ENCODE measurements at regions not wholly inside any gene's neighbourhood (a gene's known extent, or its start where the extent isn't known, plus 50 kb on each side); places are given as distances from the start of the nearest gene placed in this dataset.

DNA sequence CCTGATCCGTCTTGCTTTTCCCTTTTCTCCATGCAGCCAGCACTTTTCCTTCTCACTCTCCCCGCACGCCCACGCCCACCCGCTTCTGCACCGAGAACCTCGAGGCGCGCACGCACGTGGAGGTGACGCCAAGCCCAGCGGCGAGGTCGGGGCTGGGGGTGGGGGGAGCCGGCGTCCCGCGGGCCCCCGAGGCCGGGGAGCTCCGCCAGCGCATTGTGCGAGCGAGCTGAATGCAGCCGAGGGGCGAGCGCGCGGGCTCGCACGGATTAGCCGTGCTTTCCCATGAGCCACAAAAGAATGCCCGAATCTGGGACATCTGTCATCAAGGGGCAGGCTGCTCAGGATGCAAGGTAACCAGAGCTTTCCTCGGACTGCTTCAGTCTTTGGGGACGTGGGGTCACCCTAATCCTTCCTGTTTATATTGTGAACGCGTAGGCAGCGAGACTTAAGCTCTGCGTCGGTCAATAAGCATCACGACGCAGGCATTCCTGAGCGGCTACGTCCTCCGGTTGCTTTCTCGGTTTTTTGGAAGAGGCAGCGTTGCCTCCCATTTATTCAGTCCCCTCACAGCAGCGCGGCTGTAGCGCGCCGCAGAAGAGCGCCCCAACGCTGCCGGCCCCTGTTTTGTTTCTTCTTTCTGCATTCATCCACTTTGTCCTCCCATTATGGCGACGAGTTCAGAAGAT lies 67.3 kb upstream of the AKT3 start:
- CTCF ChIA-PET: no interaction called here
- 28% methylated on average over 52 of the region's 58 CpGs for WGBS (ENCODE audit: insufficient coverage, insufficient replicate concordance, low lambda C conversion rate, missing lambda C conversion rate)

More for the DNA sequence above, 67.3 kb upstream of the AKT3 start:
- Histone ChIP-seq H2AFZ (ENCODE audit: control insufficient read depth, low read depth, low read length) (no peak overlapping the region), H3K27ac (ENCODE audit: control insufficient read depth, insufficient read depth) (no peak overlapping the region), H3K4me1 (ENCODE audit: control insufficient read depth, insufficient read depth, low read length) (no peaks in the 10 kb centered on the region), H4K20me1 (ENCODE audit: control insufficient read depth, insufficient read depth) (no peaks in the 10 kb centered on the region), H3K36me3 (ENCODE audit: control insufficient read depth in 2 of 2, insufficient read depth in 2 of 2, low read length in 1 of 2) (no peaks in the 10 kb centered on the region), H3K79me2 (ENCODE audit: control insufficient read depth, insufficient read depth, low read length) (no peaks in the 10 kb centered on the region), H3K4me2 (ENCODE audit: control insufficient read depth, insufficient read depth) (peak overlapping the region; percentile 10), H3K9ac (ENCODE audit: control insufficient read depth, insufficient read depth, low read length) (no peak overlapping the region), H3K4me3 (no peak overlapping the region; the same call in 1 of the 2 replicates), H3K9me3 (replicated peaks; ENCODE audit: control insufficient read depth, insufficient read depth, low read length) (no peaks in the 10 kb centered on the region), H3K27me3 (replicated peaks in 1 of 2; ENCODE audit: control insufficient read depth in 2 of 2, insufficient read depth in 2 of 2, low read length in 1 of 2) (peaks cover 3 to 10% of the 10 kb centered on the region in 2 experiments; a peak in 2 of 4 replicates)
- intact Hi-C loops (cut with micrococcal nuclease; ENCODE audit: unreplicated experiment) (no loop called here), in situ Hi-C loops (cut with MboI) (no loop called here)
- DNase-seq (ENCODE audit: low read depth, low spot score): no peak
- SMC1A ChIA-PET (ENCODE audit: uncharacterized antibody, unreplicated experiment): no interaction called here
- no peak for ATAC-seq
- no peak for FAIRE-seq
- no TSS peak for BruUV-seq (replicated peaks)
- POLR2A ChIA-PET: interaction anchor here (0.6 kb wide), 1 partner anchor 374 kb away, joined by 3 read pairs; no protein-coding TSS in a partner anchor
- RAD21 ChIA-PET (ENCODE audit: unreplicated experiment): no interaction called here
- TF ChIP-seq FOXM1 (IDR thresholded peaks at IDR 0.05; ENCODE audit: low read depth, low read length): no peak
- no peak for TF ChIP-seq PAX5 (IDR thresholded peaks at IDR 0.05; ENCODE audit: borderline replicate concordance, low read depth, low read length)
- TF ChIP-seq, protein P1, sequence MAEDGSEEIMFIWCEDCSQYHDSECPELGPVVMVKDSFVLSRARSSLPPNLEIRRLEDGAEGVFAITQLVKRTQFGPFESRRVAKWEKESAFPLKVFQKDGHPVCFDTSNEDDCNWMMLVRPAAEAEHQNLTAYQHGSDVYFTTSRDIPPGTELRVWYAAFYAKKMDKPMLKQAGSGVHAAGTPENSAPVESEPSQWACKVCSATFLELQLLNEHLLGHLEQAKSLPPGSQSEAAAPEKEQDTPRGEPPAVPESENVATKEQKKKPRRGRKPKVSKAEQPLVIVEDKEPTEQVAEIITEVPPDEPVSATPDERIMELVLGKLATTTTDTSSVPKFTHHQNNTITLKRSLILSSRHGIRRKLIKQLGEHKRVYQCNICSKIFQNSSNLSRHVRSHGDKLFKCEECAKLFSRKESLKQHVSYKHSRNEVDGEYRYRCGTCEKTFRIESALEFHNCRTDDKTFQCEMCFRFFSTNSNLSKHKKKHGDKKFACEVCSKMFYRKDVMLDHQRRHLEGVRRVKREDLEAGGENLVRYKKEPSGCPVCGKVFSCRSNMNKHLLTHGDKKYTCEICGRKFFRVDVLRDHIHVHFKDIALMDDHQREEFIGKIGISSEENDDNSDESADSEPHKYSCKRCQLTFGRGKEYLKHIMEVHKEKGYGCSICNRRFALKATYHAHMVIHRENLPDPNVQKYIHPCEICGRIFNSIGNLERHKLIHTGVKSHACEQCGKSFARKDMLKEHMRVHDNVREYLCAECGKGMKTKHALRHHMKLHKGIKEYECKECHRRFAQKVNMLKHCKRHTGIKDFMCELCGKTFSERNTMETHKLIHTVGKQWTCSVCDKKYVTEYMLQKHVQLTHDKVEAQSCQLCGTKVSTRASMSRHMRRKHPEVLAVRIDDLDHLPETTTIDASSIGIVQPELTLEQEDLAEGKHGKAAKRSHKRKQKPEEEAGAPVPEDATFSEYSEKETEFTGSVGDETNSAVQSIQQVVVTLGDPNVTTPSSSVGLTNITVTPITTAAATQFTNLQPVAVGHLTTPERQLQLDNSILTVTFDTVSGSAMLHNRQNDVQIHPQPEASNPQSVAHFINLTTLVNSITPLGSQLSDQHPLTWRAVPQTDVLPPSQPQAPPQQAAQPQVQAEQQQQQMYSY (CRISPR knock-in tag; IDR thresholded peaks at IDR 0.05): no peak
- TF ChIP-seq ZZZ3 (IDR thresholded peaks at IDR 0.05; ENCODE audit: control insufficient read depth, insufficient read length, low read depth): no peak
- TF ChIP-seq RCOR1 (conservative IDR thresholded peaks at IDR 0.05; ENCODE audit: low read depth, low read length): no peak
- no peak for TF ChIP-seq SUZ12 (IDR thresholded peaks at IDR 0.05; ENCODE audit: unreplicated experiment)
- TF ChIP-seq POLR2AphosphoS2 (IDR thresholded peaks at IDR 0.05; ENCODE audit: low read depth, low read length): no peak
- TF ChIP-seq, protein P2, sequence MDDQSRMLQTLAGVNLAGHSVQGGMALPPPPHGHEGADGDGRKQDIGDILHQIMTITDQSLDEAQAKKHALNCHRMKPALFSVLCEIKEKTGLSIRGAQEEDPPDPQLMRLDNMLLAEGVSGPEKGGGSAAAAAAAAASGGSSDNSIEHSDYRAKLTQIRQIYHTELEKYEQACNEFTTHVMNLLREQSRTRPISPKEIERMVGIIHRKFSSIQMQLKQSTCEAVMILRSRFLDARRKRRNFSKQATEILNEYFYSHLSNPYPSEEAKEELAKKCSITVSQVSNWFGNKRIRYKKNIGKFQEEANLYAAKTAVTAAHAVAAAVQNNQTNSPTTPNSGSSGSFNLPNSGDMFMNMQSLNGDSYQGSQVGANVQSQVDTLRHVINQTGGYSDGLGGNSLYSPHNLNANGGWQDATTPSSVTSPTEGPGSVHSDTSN (IDR thresholded peaks at IDR 0.05; ENCODE audit: insufficient replicate concordance, low read depth, low read length): no peak
- TF ChIP-seq, protein P3, sequence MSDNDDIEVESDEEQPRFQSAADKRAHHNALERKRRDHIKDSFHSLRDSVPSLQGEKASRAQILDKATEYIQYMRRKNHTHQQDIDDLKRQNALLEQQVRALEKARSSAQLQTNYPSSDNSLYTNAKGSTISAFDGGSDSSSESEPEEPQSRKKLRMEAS (IDR thresholded peaks at IDR 0.05; ENCODE audit: low read depth, low read length): no peak
- no peak for TF ChIP-seq MYC (IDR thresholded peaks at IDR 0.05; ENCODE audit: insufficient read depth, insufficient read length, insufficient replicate concordance, low read length, severe bottlenecking)
- no peak for TF ChIP-seq TCF3 (IDR thresholded peaks at IDR 0.05; ENCODE audit: borderline replicate concordance, insufficient read depth, low read depth, low read length)
